PFSK-1 (cell line): ENCODE measurements at regions not wholly inside any gene's neighbourhood (a gene's known extent, or its start where the extent isn't known, plus 50 kb on each side); places are given as distances from the start of the nearest gene placed in this dataset.
A peak's percentile ranks its signal among the peaks of the same experiment; 100 is the strongest.

Experiments
- FOXP2 ChIP-seq: optimal IDR thresholded peaks from 2 replicates; pipeline ENCODE3; 2011; ENCODE audit warnings: borderline replicate concordance, control low read depth, inconsistent platforms; ENCODE audit not compliant: insufficient read depth; ENCODE audit errors: extremely low read length, extremely low read depth
- POLR2AphosphoS5 ChIP-seq: IDR thresholded peaks from 2 replicates; pipeline ENCODE4 v1.6.1; 2012; ENCODE audit warnings: low read depth, mild to moderate bottlenecking, control low read depth, low read length, moderate library complexity
- REST ChIP-seq, 2 experiments: IDR thresholded peaks; 2 replicates each; pipeline versions ENCODE4 v1.6.1 to v1.8.0; 2011 to 2012; ENCODE audit warnings: low read depth in 2 of 2, low read length in 2 of 2, control low read depth in 1 of 2, inconsistent platforms in 1 of 2, mild to moderate bottlenecking in 1 of 2, moderate library complexity in 1 of 2; ENCODE audit not compliant: insufficient read depth in 1 of 2
- SIN3A ChIP-seq: IDR thresholded peaks from 2 replicates; pipeline ENCODE4 v1.6.1; 2012; ENCODE audit warnings: mild to moderate bottlenecking, low read length, moderate library complexity, borderline replicate concordance; ENCODE audit not compliant: insufficient read depth
- TAF1 ChIP-seq: IDR thresholded peaks from 2 replicates; pipeline ENCODE4 v1.6.1; 2012; ENCODE audit warnings: low read length, control low read depth, borderline replicate concordance; ENCODE audit not compliant: insufficient read depth

GRCh38 chr1:22208973-22209378 is 66.1 kb upstream of the WNT4 start:
- TF ChIP-seq FOXP2: no peak
- TF ChIP-seq REST (IDR thresholded peaks at IDR 0.05; ENCODE audit: insufficient read depth in 1 of 2, low read depth in 2 of 2, low read length in 2 of 2): no peak
- no peak for TF ChIP-seq POLR2AphosphoS5
- no peak for TF ChIP-seq TAF1
- no peak for TF ChIP-seq SIN3A

DNA sequence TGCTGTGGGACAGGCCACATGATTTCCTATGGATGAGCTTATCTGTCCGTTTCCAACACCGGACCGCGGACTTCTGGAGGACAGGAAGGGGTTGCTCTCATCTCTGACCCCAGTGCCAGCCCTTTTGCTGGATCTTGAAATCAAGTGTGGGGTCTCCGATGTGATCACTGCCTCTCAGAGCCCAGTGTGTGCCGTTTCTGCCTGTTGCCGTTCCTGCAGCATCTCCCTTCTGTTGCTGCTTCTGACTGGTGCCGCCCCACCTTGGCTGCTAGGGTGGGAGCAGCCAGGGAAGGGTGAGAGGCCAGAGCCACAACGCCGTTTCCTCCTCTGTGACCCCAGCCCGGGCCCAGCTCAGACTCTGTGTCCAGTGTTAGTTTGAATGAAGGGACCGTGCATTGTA is 67.3 kb upstream of the WNT4 start:
- TF ChIP-seq FOXP2: no peak
- no peak for TF ChIP-seq TAF1
- no peak for TF ChIP-seq POLR2AphosphoS5
- no peak for TF ChIP-seq REST (IDR thresholded peaks at IDR 0.05; ENCODE audit: insufficient read depth in 1 of 2, low read depth in 2 of 2, low read length in 2 of 2)
- no peak for TF ChIP-seq SIN3A

GRCh38 chr1:22210636-22211035 is 67.7 kb upstream of the WNT4 start:
- TF ChIP-seq REST (IDR thresholded peaks at IDR 0.05; ENCODE audit: insufficient read depth in 1 of 2, low read depth in 2 of 2, low read length in 2 of 2): no peak
- TF ChIP-seq TAF1: no peak
- no peak for TF ChIP-seq SIN3A
- no peak for TF ChIP-seq POLR2AphosphoS5
- no peak for TF ChIP-seq FOXP2

GRCh38 chr1:22212400-22213233 is 69.7 kb upstream of the WNT4 start:
- TF ChIP-seq REST (IDR thresholded peaks at IDR 0.05; ENCODE audit: insufficient read depth in 1 of 2, low read depth in 2 of 2, low read length in 2 of 2) (no peak), SIN3A (no peak), FOXP2 (no peak), POLR2AphosphoS5 (no peak), TAF1 (no peak)

DNA sequence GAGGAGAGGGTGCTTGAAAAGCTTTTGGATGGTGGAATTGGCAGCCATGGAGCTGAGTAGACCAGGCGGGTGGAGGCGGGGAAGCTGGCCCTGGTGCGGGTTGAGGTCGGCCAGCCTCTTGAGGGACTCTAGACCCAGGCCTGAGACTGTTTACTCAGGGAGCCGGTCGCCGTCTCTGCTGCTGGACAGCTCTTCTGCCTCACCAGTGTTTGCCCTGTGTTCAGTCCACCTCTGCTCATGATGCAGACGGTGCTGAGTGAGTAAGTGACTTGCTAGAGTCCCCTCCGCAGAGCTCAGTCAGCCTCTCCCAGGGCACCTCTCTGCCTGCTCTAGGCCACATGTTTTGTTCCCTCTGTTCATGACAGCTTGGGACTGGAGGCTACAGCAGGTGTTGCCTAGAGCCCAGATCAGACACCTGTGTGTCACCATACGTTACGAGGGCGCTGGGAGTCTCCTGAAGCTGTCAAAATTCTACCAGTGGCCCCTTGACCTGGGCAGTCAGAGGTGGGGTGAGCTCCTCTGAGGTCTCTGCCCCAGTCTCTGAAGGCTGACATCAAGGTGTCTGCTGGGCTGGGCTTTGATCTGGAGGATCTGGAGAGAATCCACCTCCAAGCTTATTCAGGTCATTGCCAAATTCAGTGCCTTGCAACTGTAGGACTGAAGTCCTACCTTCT is 73.5 kb upstream of the WNT4 start:
- TF ChIP-seq POLR2AphosphoS5 (no peak), REST (IDR thresholded peaks at IDR 0.05; ENCODE audit: insufficient read depth in 1 of 2, low read depth in 2 of 2, low read length in 2 of 2) (peak; percentile 54 to 86; a peak in 2 of 4 replicates)
